ENCODE measurements at regions not wholly inside any gene's neighbourhood (a gene's known extent, or its start where the extent isn't known, plus 50 kb on each side); places are given as distances from the start of the nearest gene placed in this dataset.

DNA sequence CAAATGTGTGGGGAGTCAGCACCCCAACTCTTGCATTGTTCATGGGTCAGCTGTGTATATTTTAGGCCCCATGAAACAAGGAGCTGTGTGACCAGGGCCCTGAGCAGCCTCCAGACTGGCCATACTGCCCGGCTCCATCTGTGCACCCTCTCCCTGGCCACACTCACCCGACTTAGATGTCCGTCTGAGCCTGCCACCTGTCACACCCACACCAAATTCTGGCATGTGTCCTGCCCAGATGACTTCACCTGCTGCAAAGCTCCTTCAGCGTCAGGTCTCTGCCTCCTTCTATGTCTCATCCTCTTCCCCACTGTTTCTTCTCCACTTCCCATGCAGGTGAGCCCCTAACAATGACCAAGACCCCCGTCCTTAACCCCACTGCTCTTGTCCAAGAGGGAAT lies 88.1 kb upstream of the THBS2 start:
- TF ChIP-seq CTCF (conservative IDR thresholded peaks at IDR 0.05; ENCODE audit: low read depth, low read length), result no peak
- TF ChIP-seq EZH2 (IDR thresholded peaks at IDR 0.05; ENCODE audit: low read length, unreplicated experiment), result no peak

Data from PC-3 (cell line).